PC-9 (cell line): ENCODE measurements at regions not wholly inside any gene's neighbourhood (a gene's known extent, or its start where the extent isn't known, plus 50 kb on each side); places are given as distances from the start of the nearest gene placed in this dataset.

ENCODE experiments used
- EZH2 ChIP-seq: fragments of 200-600 bp; sonication (generic); IDR thresholded peaks from 2 replicates; pipeline ENCODE4 v1.8.0; 2017; ENCODE audit warnings: antibody characterized with exemption, low read depth
- TF ChIP-seq, protein P1 (sequence below): fragments of 200-600 bp; sonication (generic); conservative IDR thresholded peaks from 2 replicates; pipeline ENCODE4 v1.6.1; 2017; ENCODE audit warnings: mixed run types, antibody characterized with exemption, mild to moderate bottlenecking, moderate library complexity

DNA sequence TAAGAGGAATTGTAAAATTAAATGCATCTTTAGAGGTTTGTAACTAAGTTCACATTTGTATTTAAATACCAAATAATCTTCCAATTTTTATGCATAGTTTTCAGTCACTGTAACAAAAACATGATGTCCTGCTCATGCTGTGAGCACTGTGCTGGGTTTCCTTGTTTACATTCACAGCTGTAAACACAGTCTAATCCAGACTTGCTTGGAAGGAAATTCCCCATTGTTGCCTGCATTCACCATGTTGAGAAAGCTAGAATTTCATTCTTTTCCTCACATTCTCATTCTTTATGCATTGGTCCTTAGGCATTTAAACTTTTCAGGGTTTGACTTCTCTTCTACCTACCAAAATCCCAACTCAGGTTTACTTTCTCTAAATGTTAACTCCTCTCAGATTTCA is 242.0 kb upstream of the TBX18 start:
- TF ChIP-seq, protein P1, sequence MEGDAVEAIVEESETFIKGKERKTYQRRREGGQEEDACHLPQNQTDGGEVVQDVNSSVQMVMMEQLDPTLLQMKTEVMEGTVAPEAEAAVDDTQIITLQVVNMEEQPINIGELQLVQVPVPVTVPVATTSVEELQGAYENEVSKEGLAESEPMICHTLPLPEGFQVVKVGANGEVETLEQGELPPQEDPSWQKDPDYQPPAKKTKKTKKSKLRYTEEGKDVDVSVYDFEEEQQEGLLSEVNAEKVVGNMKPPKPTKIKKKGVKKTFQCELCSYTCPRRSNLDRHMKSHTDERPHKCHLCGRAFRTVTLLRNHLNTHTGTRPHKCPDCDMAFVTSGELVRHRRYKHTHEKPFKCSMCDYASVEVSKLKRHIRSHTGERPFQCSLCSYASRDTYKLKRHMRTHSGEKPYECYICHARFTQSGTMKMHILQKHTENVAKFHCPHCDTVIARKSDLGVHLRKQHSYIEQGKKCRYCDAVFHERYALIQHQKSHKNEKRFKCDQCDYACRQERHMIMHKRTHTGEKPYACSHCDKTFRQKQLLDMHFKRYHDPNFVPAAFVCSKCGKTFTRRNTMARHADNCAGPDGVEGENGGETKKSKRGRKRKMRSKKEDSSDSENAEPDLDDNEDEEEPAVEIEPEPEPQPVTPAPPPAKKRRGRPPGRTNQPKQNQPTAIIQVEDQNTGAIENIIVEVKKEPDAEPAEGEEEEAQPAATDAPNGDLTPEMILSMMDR = no peak
- no peak for TF ChIP-seq EZH2
